ENCODE measurements at regions not wholly inside any gene's neighbourhood (a gene's known extent, or its start where the extent isn't known, plus 50 kb on each side); places are given as distances from the start of the nearest gene placed in this dataset.

DNA sequence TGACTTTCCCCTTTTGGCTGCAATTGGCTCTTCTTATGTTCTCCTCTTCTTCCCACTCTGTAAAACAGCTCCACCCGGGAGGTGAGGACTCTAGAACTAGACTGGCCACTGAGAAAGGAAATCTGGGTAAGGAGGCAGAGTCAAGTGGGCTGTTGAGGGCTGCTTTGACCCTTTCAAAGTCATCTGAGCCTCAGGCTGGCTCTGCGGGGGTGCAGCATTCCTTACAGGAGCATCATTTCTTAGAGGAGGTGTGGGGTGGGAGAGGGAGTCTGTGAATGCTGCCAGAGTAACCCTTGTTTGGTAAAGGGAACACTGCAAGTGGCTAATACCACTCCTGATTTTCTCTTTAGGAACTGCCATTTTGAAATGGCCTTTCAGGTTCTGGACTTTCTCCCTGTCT lies 377.7 kb upstream of the SMARCA2 start:
- H3K9me3 Mint-ChIP-seq = peaks cover 7% of the 10 kb centered on the region
- H3K36me3 Mint-ChIP-seq = no peaks in the 10 kb centered on the region
- H3K27me3 Mint-ChIP-seq (ENCODE audit: low read depth) = peaks cover 4% of the 10 kb centered on the region
- no peak for DNase-seq (ENCODE audit: low spot score in 2 of 2, unreplicated experiment in 2 of 2)
- TF ChIP-seq, protein P1, sequence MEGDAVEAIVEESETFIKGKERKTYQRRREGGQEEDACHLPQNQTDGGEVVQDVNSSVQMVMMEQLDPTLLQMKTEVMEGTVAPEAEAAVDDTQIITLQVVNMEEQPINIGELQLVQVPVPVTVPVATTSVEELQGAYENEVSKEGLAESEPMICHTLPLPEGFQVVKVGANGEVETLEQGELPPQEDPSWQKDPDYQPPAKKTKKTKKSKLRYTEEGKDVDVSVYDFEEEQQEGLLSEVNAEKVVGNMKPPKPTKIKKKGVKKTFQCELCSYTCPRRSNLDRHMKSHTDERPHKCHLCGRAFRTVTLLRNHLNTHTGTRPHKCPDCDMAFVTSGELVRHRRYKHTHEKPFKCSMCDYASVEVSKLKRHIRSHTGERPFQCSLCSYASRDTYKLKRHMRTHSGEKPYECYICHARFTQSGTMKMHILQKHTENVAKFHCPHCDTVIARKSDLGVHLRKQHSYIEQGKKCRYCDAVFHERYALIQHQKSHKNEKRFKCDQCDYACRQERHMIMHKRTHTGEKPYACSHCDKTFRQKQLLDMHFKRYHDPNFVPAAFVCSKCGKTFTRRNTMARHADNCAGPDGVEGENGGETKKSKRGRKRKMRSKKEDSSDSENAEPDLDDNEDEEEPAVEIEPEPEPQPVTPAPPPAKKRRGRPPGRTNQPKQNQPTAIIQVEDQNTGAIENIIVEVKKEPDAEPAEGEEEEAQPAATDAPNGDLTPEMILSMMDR (IDR thresholded peaks at IDR 0.05; ENCODE audit: unreplicated experiment) = no peak
- no peaks in the 10 kb centered on the region for H3K4me1 Mint-ChIP-seq
- H3K4me3 Mint-ChIP-seq = no peak overlapping the region
- no peak overlapping the region for H3K27ac Mint-ChIP-seq

GRCh38 chr9:1639166-1639565 lies 376.0 kb upstream of the SMARCA2 start:
- Mint-ChIP-seq H3K9me3 (peaks cover 16% of the 10 kb centered on the region), H3K4me1 (no peaks in the 10 kb centered on the region), H3K4me3 (no peak overlapping the region), H3K27me3 (ENCODE audit: low read depth) (peaks cover 11% of the 10 kb centered on the region), H3K36me3 (no peaks in the 10 kb centered on the region), H3K27ac (no peak overlapping the region)
- DNase-seq (ENCODE audit: low spot score in 2 of 2, unreplicated experiment in 2 of 2) = no peak
- TF ChIP-seq, protein P1 (IDR thresholded peaks at IDR 0.05; ENCODE audit: unreplicated experiment) = no peak

- Mint-ChIP-seq H3K27ac (no peak overlapping the region), H3K9me3 (peaks cover 20% of the 10 kb centered on the region), H3K4me1 (no peaks in the 10 kb centered on the region), H3K36me3 (no peaks in the 10 kb centered on the region), H3K4me3 (no peak overlapping the region), H3K27me3 (ENCODE audit: low read depth) (peaks cover 17% of the 10 kb centered on the region)
- TF ChIP-seq, protein P1 (IDR thresholded peaks at IDR 0.05; ENCODE audit: unreplicated experiment) = no peak
- DNase-seq (ENCODE audit: low spot score in 2 of 2, unreplicated experiment in 2 of 2) = no peak
Observed at GRCh38 chr9:1647776-1648175, 367.4 kb upstream of the SMARCA2 start.

DNA sequence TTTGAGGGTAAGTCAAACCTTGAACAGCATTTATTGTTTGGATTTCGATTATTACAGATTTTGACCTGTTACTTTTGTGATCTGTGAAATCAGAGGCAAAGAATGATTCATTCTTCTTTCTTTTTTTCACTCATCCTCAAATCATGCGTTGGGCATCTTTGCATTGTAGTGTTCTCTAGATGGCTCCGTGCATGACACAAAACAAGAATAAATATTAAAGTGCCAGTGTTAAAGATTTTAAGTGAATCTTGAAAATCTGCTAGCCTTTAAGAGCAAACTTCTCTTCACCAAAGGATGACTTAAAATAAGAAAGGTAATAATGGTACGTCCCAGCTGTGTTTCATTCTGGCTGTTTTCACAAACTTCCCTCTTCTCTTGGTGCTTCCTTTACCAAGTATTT lies 361.9 kb upstream of the SMARCA2 start:
- Mint-ChIP-seq H3K36me3 (no peaks in the 10 kb centered on the region), H3K9me3 (peaks cover 9% of the 10 kb centered on the region), H3K27me3 (ENCODE audit: low read depth) (peaks cover 29% of the 10 kb centered on the region), H3K4me1 (no peaks in the 10 kb centered on the region), H3K27ac (no peak overlapping the region), H3K4me3 (no peak overlapping the region)
- TF ChIP-seq, protein P1 (IDR thresholded peaks at IDR 0.05; ENCODE audit: unreplicated experiment) = no peak
- no peak for DNase-seq (ENCODE audit: low spot score in 2 of 2, unreplicated experiment in 2 of 2)

- Mint-ChIP-seq H3K9me3 (peaks cover 12% of the 10 kb centered on the region), H3K36me3 (no peaks in the 10 kb centered on the region), H3K4me3 (no peak overlapping the region), H3K4me1 (no peaks in the 10 kb centered on the region), H3K27ac (no peak overlapping the region), H3K27me3 (ENCODE audit: low read depth) (peaks cover 16% of the 10 kb centered on the region)
- TF ChIP-seq, protein P1 (IDR thresholded peaks at IDR 0.05; ENCODE audit: unreplicated experiment) = no peak
- DNase-seq (ENCODE audit: low spot score in 2 of 2, unreplicated experiment in 2 of 2) = no peak
Observed at GRCh38 chr9:1658661-1659362, 356.3 kb upstream of the SMARCA2 start.

GRCh38 chr9:1659363-1659690 lies 355.8 kb upstream of the SMARCA2 start:
- Mint-ChIP-seq H3K36me3 (no peaks in the 10 kb centered on the region), H3K4me3 (no peak overlapping the region), H3K27ac (no peak overlapping the region), H3K4me1 (no peaks in the 10 kb centered on the region), H3K27me3 (ENCODE audit: low read depth) (peaks cover 16% of the 10 kb centered on the region), H3K9me3 (peaks cover 17% of the 10 kb centered on the region)
- no peak for DNase-seq (ENCODE audit: low spot score in 2 of 2, unreplicated experiment in 2 of 2)
- TF ChIP-seq, protein P1 (IDR thresholded peaks at IDR 0.05; ENCODE audit: unreplicated experiment) = no peak

Data from mesothelial cell of epicardium (in vitro differentiated cells).